Mononuclear cell (primary cell): ENCODE measurements at regions not wholly inside any gene's neighbourhood (a gene's known extent, or its start where the extent isn't known, plus 50 kb on each side); places are given as distances from the start of the nearest gene placed in this dataset.

Experiments used
- H3K27me3 ChIP-seq: 2 replicates; pipeline ENCODE4 v1.6.0; 2011; ENCODE audit warnings: low read length, control low read depth; ENCODE audit not compliant: insufficient read depth
- H3K4me1 ChIP-seq: 2 replicates; pipeline ENCODE4 v1.5.1; 2011; ENCODE audit warnings: mild to moderate bottlenecking, low read length, control low read depth; ENCODE audit not compliant: insufficient read depth
- H3K4me3 ChIP-seq: 2 replicates; pipeline ENCODE4 v1.5.1; 2011; ENCODE audit warnings: mild to moderate bottlenecking, low read length, moderate library complexity
- H3K9me3 ChIP-seq: 2 replicates; pipeline ENCODE4 v1.5.1; 2011; ENCODE audit warnings: low read depth, mild to moderate bottlenecking, control low read depth, low read length

GRCh38 chr2:8581234-8581561 is 100.7 kb upstream of the ID2 start:
- Histone ChIP-seq H3K27me3 (no peaks in the 10 kb centered on the region), H3K9me3 (no peaks in the 10 kb centered on the region), H3K4me3 (no peak overlapping the region), H3K4me1 (peaks cover 48% of the 10 kb centered on the region)

DNA sequence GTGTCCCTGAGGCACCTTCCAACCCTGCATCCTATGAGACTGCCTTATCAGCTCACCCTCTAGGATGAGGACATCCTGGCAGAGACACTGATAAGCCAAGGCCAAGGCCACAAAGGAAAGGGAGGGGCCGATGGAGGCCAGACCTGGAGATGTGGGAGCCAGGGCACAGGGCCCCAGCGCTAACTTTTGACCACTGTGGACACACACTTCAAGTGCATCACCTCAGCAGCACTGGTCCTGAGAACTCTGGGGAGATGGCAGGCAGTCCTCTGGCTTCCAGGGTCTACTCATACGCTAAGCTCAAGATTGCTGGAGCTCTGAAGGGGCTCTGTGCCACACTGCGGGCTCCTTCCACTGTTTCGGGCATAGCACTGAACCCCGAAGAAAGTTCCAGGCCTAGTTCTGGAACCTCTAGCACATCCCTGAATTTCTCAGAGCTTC is 100.2 kb upstream of the ID2 start:
- Histone ChIP-seq H3K4me3 (no peak overlapping the region), H3K4me1 (peaks cover 46% of the 10 kb centered on the region), H3K27me3 (no peaks in the 10 kb centered on the region), H3K9me3 (no peaks in the 10 kb centered on the region)

- Histone ChIP-seq H3K4me3 (no peak overlapping the region), H3K27me3 (no peaks in the 10 kb centered on the region), H3K4me1 (peaks cover 42% of the 10 kb centered on the region), H3K9me3 (no peaks in the 10 kb centered on the region)
Measured at GRCh38 chr2:8582191-8582590, 99.7 kb upstream of the ID2 start.

DNA sequence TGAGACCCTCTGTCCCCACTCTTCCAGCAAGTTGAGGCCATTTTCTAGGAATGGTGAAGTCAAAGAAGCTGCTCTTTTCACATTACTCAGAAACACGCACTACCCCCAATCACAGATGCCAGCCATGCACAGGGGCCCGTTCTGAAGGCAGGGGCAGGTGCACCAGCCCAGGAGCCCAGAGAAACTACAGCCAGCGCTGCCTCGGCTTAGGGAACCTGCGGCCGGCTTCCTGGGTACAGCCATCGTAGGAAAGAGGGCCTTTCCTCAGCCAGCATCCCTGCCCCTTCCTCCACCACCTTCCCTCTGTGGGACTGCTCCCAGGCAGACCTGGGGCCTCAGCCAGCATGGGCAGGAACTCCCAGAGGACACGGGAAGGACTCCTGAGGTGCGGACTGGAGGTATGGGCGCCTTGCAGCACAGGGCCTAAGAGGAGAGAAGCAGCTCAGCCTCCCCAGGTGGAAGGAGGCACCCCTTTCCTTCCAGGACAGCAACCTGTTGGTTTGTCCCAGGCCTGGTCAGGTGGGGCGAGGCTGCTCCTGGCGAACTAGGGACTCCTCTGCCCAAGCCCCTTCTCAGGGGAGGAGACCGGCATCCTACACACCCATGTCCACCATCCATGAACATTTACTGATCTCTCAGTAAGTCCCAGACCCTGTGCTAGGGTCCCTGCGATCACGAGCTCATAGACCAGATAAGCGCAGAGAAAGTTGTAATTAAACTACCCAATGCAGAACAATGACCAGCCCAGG is 99.0 kb upstream of the ID2 start:
- no peaks in the 10 kb centered on the region for H3K27me3 ChIP-seq
- peaks cover 42% of the 10 kb centered on the region for H3K4me1 ChIP-seq
- H3K9me3 ChIP-seq, result no peaks in the 10 kb centered on the region
- H3K4me3 ChIP-seq, result no peak overlapping the region

DNA sequence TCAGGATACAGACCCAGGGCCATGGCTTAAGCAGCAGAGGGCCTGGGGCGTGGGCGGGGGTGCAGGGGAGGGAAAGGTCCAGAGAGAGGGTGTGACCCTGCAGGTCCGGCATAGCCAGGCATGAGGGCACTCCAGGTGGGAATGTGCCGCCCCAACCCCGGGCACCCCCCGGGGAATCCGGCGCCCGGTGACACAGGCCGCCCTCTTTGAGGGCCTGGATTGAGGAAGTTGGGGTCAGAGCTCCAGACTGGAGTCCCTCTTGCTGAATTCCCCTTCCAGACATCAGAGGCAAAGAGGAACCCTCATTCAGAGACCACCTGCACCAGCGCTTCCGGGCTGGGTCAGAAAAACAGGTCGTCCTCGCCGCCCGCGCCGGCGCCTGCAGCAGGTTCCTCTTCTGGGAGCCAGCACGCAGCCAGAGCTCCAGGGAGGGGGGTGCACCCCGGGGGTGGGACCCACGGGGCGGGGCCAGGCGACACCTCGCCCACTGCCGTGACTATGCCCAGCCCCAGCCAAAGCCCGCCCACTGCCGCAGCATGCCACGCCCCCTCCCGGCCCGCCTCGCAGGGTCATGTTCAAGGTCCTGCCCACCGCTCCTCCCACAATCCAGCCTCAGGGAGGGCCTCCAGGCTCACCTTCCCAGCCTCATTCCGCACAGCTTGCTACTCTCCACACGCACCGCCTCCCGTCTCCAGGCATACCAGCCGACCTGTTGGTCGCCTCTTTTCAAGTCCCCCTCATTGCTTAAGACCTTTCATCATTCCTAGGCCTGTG is 98.3 kb upstream of the ID2 start:
- Histone ChIP-seq H3K27me3 (no peaks in the 10 kb centered on the region), H3K4me1 (peaks cover 42% of the 10 kb centered on the region), H3K4me3 (no peak overlapping the region), H3K9me3 (no peaks in the 10 kb centered on the region)

DNA sequence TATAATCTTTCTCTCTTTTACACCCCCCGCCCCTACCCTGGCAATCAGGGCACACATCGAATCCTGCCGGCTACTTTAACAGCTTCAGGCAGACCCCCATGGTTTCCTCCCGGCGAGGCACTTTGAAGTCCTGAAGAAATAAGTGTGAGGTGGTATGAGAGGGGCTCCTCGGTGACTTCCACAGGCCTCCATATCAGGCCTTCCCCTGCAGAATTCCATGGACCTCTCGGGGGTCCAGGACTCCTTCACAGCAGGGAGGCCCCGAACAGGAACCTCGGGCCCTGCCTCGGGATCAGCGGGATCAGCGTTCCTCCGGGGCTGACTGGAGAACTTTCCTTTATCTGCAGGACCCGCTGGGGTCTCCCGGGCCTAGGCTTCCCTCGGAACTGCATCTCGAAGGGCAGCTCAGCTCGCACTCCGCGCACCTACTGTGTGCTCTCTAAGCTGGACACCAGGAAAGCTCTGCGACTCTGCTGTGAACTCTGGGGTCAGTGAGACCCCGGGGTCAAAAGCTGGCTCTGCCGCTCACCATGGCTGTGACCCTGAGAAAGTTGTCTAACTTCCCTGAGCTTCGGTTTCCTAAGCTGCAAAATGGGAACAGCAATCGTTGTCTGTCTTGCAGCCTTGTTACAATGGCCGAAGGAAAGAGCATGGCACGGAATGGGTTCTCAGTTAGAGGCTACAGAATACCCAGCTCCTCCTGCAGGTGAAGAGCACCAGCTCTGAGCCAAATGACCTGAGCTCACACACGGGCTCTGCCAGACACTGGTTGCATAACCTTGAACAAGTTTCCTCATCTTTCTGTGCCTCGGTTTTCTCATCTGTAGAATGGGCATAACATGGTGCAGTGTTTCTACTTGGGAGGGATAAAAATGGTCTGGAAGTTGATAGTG is 97.4 kb upstream of the ID2 start:
- Histone ChIP-seq H3K9me3 (no peaks in the 10 kb centered on the region), H3K4me1 (peaks cover 46% of the 10 kb centered on the region), H3K4me3 (no peak overlapping the region)

GRCh38 chr2:8586457-8587051 is 95.3 kb upstream of the ID2 start:
- peaks cover 37% of the 10 kb centered on the region for H3K4me1 ChIP-seq
- no peaks in the 10 kb centered on the region for H3K9me3 ChIP-seq
- no peak overlapping the region for H3K4me3 ChIP-seq
- no peaks in the 10 kb centered on the region for H3K27me3 ChIP-seq

More for the DNA sequence above, 97.4 kb upstream of the ID2 start:
- H3K27me3 ChIP-seq, result no peaks in the 10 kb centered on the region

GRCh38 chr2:8587251-8587791 is 94.5 kb upstream of the ID2 start:
- Histone ChIP-seq H3K9me3 (no peaks in the 10 kb centered on the region), H3K4me3 (no peak overlapping the region), H3K27me3 (no peaks in the 10 kb centered on the region), H3K4me1 (peaks cover 36% of the 10 kb centered on the region)

GRCh38 chr2:8587920-8588830 is 93.7 kb upstream of the ID2 start:
- peaks cover 27% of the 10 kb centered on the region for H3K4me1 ChIP-seq
- H3K4me3 ChIP-seq, result no peak overlapping the region
- no peaks in the 10 kb centered on the region for H3K27me3 ChIP-seq

DNA sequence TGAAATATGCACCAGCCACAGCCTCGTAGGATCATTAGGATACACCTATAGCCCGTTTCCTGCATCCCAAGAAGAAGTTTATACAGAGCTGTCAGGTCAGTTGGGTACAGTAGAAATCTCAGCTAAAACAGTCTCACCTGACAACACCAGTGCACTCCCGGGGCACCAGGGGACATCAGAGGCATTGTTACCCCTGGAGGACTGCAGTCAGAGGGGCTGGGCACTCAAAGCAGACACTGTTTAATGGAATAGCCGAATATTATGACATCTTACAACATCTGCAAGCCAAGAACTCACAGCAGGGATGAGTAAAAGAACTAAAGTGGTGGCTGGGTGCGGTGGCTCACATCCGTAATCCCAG is 93.0 kb upstream of the ID2 start:
- Histone ChIP-seq H3K4me1 (peaks cover 22% of the 10 kb centered on the region), H3K4me3 (no peak overlapping the region), H3K27me3 (no peaks in the 10 kb centered on the region), H3K9me3 (no peaks in the 10 kb centered on the region)

More at GRCh38 chr2:8587920-8588830, 93.7 kb upstream of the ID2 start:
- H3K9me3 ChIP-seq, result no peaks in the 10 kb centered on the region

GRCh38 chr2:8589721-8590120 is 92.1 kb upstream of the ID2 start:
- Histone ChIP-seq H3K4me3 (no peak overlapping the region), H3K27me3 (no peaks in the 10 kb centered on the region), H3K4me1 (peaks cover 13% of the 10 kb centered on the region), H3K9me3 (no peaks in the 10 kb centered on the region)

DNA sequence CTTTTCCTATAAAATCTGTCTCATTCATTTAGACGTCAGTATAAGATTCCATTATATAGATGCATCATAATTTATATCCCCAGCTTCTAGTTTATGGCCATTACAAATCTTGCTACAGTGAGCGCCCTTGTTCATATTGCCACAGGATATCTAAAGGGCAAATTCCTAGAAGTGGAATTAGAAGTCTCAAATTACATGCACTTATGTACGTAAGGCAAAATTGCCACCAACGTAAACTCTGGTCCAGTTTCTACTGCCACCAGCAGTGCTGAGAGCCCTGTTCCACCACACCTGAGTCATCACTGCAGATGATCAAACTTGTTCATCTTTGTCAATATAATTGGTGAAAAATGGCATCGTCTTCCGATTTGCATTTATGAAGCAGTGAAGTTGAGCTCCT is 90.9 kb upstream of the ID2 start:
- Histone ChIP-seq H3K4me1 (peaks cover 9% of the 10 kb centered on the region), H3K4me3 (no peak overlapping the region), H3K9me3 (no peaks in the 10 kb centered on the region), H3K27me3 (no peaks in the 10 kb centered on the region)

- Histone ChIP-seq H3K9me3 (no peaks in the 10 kb centered on the region), H3K4me1 (peaks cover 7% of the 10 kb centered on the region), H3K4me3 (no peak overlapping the region), H3K27me3 (no peaks in the 10 kb centered on the region)
Measured at GRCh38 chr2:8592736-8593135, 89.1 kb upstream of the ID2 start.

DNA sequence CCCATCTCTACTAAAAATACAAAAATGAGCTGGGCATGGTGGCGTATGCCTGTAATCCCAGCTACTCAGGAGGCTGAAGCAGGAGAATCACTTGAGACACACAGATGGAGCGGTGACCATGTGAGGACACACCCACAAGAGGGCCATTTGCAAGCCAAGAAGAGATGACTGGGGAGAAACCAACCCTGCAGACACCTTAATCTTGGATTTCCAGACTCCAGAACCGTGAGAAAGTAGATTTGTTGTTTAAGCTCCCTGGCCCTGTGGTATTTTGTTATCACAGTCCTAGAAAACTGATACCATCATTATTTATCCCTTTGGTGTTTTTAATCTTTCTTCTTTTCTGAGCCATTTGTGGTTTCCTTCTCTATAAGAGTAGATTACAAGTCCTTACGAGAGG is 88.6 kb upstream of the ID2 start:
- H3K4me1 ChIP-seq, result peaks cover 12% of the 10 kb centered on the region
- H3K9me3 ChIP-seq, result no peaks in the 10 kb centered on the region
- no peaks in the 10 kb centered on the region for H3K27me3 ChIP-seq
- no peak overlapping the region for H3K4me3 ChIP-seq
